CD4-positive, CD25-positive, alpha-beta regulatory T cell (primary cell): ENCODE measurements at regions not wholly inside any gene's neighbourhood (a gene's known extent, or its start where the extent isn't known, plus 50 kb on each side); places are given as distances from the start of the nearest gene placed in this dataset.

ENCODE experiments used
- ATAC-seq, 2 donors: fragments of 150-1000 bp; cut with Tn5 transposase; one replicate each; pipeline ENCODE4 v1.10.0; 2021; ENCODE audit warnings: low read depth in 2 of 2, moderate number of reproducible peaks in 2 of 2, moderate library complexity in 1 of 2
- DNase-seq, 3 donors: peaks; one replicate each; pipeline versions ENCODE4 v3.0.0 to v3.0.0-alpha.2; 2012 to 2022; ENCODE audit warnings: mixed read lengths in 1 of 3
- H3K27ac ChIP-seq: one replicate; pipeline ENCODE4 v1.7.0; 2013; ENCODE audit warnings: mild to moderate bottlenecking, low read length; ENCODE audit not compliant: insufficient read depth, poor library complexity, severe bottlenecking
- H3K27me3 ChIP-seq: one replicate; pipeline ENCODE4 v1.7.0; 2013; ENCODE audit warnings: low read length; ENCODE audit not compliant: control insufficient read depth, insufficient read depth
- H3K36me3 ChIP-seq: one replicate; pipeline ENCODE4 v1.7.0; 2013; ENCODE audit warnings: mild to moderate bottlenecking, low read length, moderate library complexity; ENCODE audit not compliant: control insufficient read depth, insufficient read depth
- H3K4me1 ChIP-seq: 2 replicates; pipeline ENCODE4 v1.7.0; 2013; ENCODE audit warnings: mild to moderate bottlenecking, low read length; ENCODE audit not compliant: insufficient read depth, control insufficient read depth, poor library complexity, severe bottlenecking
- H3K4me3 ChIP-seq: one replicate; pipeline ENCODE4 v1.7.0; 2013; ENCODE audit warnings: low read depth, mild to moderate bottlenecking, low read length, moderate library complexity
- H3K9me3 ChIP-seq, 2 experiments: 1 replicate in 1 of 2; 2 replicates in 1 of 2; pipeline ENCODE4 v1.7.0; 2013; ENCODE audit warnings: low read length in 2 of 2, mild to moderate bottlenecking in 1 of 2, moderate library complexity in 1 of 2; ENCODE audit not compliant: control insufficient read depth in 2 of 2
- H3K27ac Mint-ChIP-seq, 3 donors: one replicate each; pipeline ENCODE4 v1.8.0; 2020 to 2022; ENCODE audit warnings: mild to moderate bottlenecking in 3 of 3, mixed read lengths in 3 of 3, moderate library complexity in 2 of 3
- H3K27me3 Mint-ChIP-seq: one replicate; pipeline ENCODE4 v1.8.0; 2022; ENCODE audit warnings: mild to moderate bottlenecking, mixed read lengths
- H3K36me3 Mint-ChIP-seq: one replicate; pipeline ENCODE4 v1.8.0; 2020; ENCODE audit warnings: mixed read lengths
- H3K4me1 Mint-ChIP-seq, 4 donors: one replicate each; pipeline ENCODE4 v1.8.0; 2020 to 2022; ENCODE audit warnings: mixed read lengths in 4 of 4, mild to moderate bottlenecking in 1 of 4
- H3K4me3 Mint-ChIP-seq, 4 donors: one replicate each; pipeline ENCODE4 v1.8.0; 2020 to 2022; ENCODE audit warnings: mild to moderate bottlenecking in 4 of 4, mixed read lengths in 4 of 4, moderate library complexity in 3 of 4
- H3K9me3 Mint-ChIP-seq, 7 donors: one replicate each; pipeline ENCODE4 v1.8.0; 2020 to 2022; ENCODE audit warnings: mixed read lengths in 7 of 7, mild to moderate bottlenecking in 3 of 7, moderate library complexity in 2 of 7

- no peaks in the 10 kb centered on the region for H3K4me1 Mint-ChIP-seq
- H3K27me3 Mint-ChIP-seq: peaks cover 29% of the 10 kb centered on the region
- no peaks in the 10 kb centered on the region for H3K36me3 Mint-ChIP-seq
- H3K4me3 Mint-ChIP-seq: no peak overlapping the region
- H3K9me3 Mint-ChIP-seq: peaks cover 0 to 5% (median 1%) of the 10 kb centered on the region in 7 donors
- DNase-seq (no peak), ATAC-seq (no peak)
- Histone ChIP-seq H3K36me3 (no peaks in the 10 kb centered on the region), H3K27me3 (peaks cover 3% of the 10 kb centered on the region), H3K27ac (no peak overlapping the region), H3K9me3 (no peaks in the 10 kb centered on the region), H3K4me1 (no peaks in the 10 kb centered on the region), H3K4me3 (no peak overlapping the region)
- no peak overlapping the region for H3K27ac Mint-ChIP-seq
Observed at GRCh38 chr1:55399346-55399745, 184.2 kb upstream of the USP24 start.

GRCh38 chr1:55396381-55396891 lies 181.3 kb upstream of the USP24 start:
- H3K4me1 ChIP-seq: no peaks in the 10 kb centered on the region
- peaks cover 0 to 9% (median 2%) of the 10 kb centered on the region in 7 donors for H3K9me3 Mint-ChIP-seq
- ATAC-seq (no peak), DNase-seq (no peak)
- no peak overlapping the region for H3K4me3 ChIP-seq
- H3K27me3 Mint-ChIP-seq: peaks cover 22% of the 10 kb centered on the region
- H3K9me3 ChIP-seq: no peaks in the 10 kb centered on the region
- no peaks in the 10 kb centered on the region for H3K36me3 Mint-ChIP-seq
- peaks cover 3% of the 10 kb centered on the region for H3K27me3 ChIP-seq
- no peaks in the 10 kb centered on the region for H3K4me1 Mint-ChIP-seq
- no peak overlapping the region for H3K27ac Mint-ChIP-seq
- H3K36me3 ChIP-seq: no peaks in the 10 kb centered on the region
- H3K4me3 Mint-ChIP-seq: no peak overlapping the region
- no peak overlapping the region for H3K27ac ChIP-seq

- Histone ChIP-seq H3K36me3 (no peaks in the 10 kb centered on the region), H3K27ac (no peak overlapping the region), H3K9me3 (no peaks in the 10 kb centered on the region), H3K4me3 (no peak overlapping the region), H3K4me1 (no peaks in the 10 kb centered on the region), H3K27me3 (no peaks in the 10 kb centered on the region)
- H3K4me1 Mint-ChIP-seq: peaks cover 0 to 2% (median 0%) of the 10 kb centered on the region in 4 donors
- DNase-seq: no peak
- no peak for ATAC-seq
- H3K27me3 Mint-ChIP-seq: peaks cover 4% of the 10 kb centered on the region
- peaks cover 0 to 8% (median 3%) of the 10 kb centered on the region in 7 donors for H3K9me3 Mint-ChIP-seq
- no peak overlapping the region for H3K4me3 Mint-ChIP-seq
- no peak overlapping the region for H3K27ac Mint-ChIP-seq
- H3K36me3 Mint-ChIP-seq: no peaks in the 10 kb centered on the region
Observed at GRCh38 chr1:55388960-55389359, 173.8 kb upstream of the USP24 start.

GRCh38 chr1:55387145-55387544 lies 172.0 kb upstream of the USP24 start:
- no peaks in the 10 kb centered on the region for H3K4me1 ChIP-seq
- no peak overlapping the region for H3K4me3 ChIP-seq
- H3K27ac ChIP-seq: no peak overlapping the region
- Mint-ChIP-seq H3K4me1 (peaks cover 0 to 2% (median 0%) of the 10 kb centered on the region in 4 donors), H3K4me3 (no peak overlapping the region), H3K9me3 (peaks cover 0 to 5% (median 3%) of the 10 kb centered on the region in 7 donors), H3K27ac (no peak overlapping the region), H3K36me3 (no peaks in the 10 kb centered on the region), H3K27me3 (peaks cover 4% of the 10 kb centered on the region)
- DNase-seq: no peak
- no peak for ATAC-seq
- no peaks in the 10 kb centered on the region for H3K27me3 ChIP-seq
- H3K9me3 ChIP-seq: no peaks in the 10 kb centered on the region
- no peaks in the 10 kb centered on the region for H3K36me3 ChIP-seq

GRCh38 chr1:55386456-55386855 lies 171.3 kb upstream of the USP24 start:
- no peaks in the 10 kb centered on the region for H3K27me3 ChIP-seq
- Mint-ChIP-seq H3K9me3 (peaks cover 0 to 5% (median 3%) of the 10 kb centered on the region in 7 donors), H3K4me1 (peaks cover 0 to 2% (median 0%) of the 10 kb centered on the region in 4 donors), H3K4me3 (no peak overlapping the region), H3K36me3 (no peaks in the 10 kb centered on the region), H3K27ac (no peak overlapping the region), H3K27me3 (no peaks in the 10 kb centered on the region)
- H3K36me3 ChIP-seq: no peaks in the 10 kb centered on the region
- no peak for ATAC-seq
- no peak overlapping the region for H3K27ac ChIP-seq
- no peak overlapping the region for H3K4me3 ChIP-seq
- no peak for DNase-seq
- no peaks in the 10 kb centered on the region for H3K9me3 ChIP-seq
- no peaks in the 10 kb centered on the region for H3K4me1 ChIP-seq

- Histone ChIP-seq H3K4me1 (no peaks in the 10 kb centered on the region), H3K27me3 (no peaks in the 10 kb centered on the region), H3K27ac (no peak overlapping the region), H3K4me3 (no peak overlapping the region), H3K36me3 (no peaks in the 10 kb centered on the region), H3K9me3 (no peaks in the 10 kb centered on the region)
- no peaks in the 10 kb centered on the region for H3K27me3 Mint-ChIP-seq
- peaks cover 0 to 5% (median 3%) of the 10 kb centered on the region in 7 donors for H3K9me3 Mint-ChIP-seq
- H3K4me1 Mint-ChIP-seq: peaks cover 0 to 2% (median 0%) of the 10 kb centered on the region in 4 donors
- H3K4me3 Mint-ChIP-seq: no peak overlapping the region
- DNase-seq (no peak), ATAC-seq (no peak)
- H3K36me3 Mint-ChIP-seq: no peaks in the 10 kb centered on the region
- no peak overlapping the region for H3K27ac Mint-ChIP-seq
Observed at GRCh38 chr1:55385402-55386018, 170.3 kb upstream of the USP24 start.

- ATAC-seq (no peak), DNase-seq (no peak)
- Histone ChIP-seq H3K4me3 (no peak overlapping the region), H3K4me1 (no peaks in the 10 kb centered on the region), H3K36me3 (no peaks in the 10 kb centered on the region), H3K27ac (no peak overlapping the region), H3K27me3 (no peaks in the 10 kb centered on the region), H3K9me3 (no peaks in the 10 kb centered on the region)
- no peaks in the 10 kb centered on the region for H3K36me3 Mint-ChIP-seq
- peaks cover 0 to 2% (median 0%) of the 10 kb centered on the region in 7 donors for H3K9me3 Mint-ChIP-seq
- no peak overlapping the region for H3K27ac Mint-ChIP-seq
- peaks cover under 1% of the 10 kb centered on the region for H3K27me3 Mint-ChIP-seq
- peaks cover 0 to 2% (median 0%) of the 10 kb centered on the region in 4 donors for H3K4me1 Mint-ChIP-seq
- H3K4me3 Mint-ChIP-seq: no peak overlapping the region
Observed at GRCh38 chr1:55384637-55385036, 169.5 kb upstream of the USP24 start.

DNA sequence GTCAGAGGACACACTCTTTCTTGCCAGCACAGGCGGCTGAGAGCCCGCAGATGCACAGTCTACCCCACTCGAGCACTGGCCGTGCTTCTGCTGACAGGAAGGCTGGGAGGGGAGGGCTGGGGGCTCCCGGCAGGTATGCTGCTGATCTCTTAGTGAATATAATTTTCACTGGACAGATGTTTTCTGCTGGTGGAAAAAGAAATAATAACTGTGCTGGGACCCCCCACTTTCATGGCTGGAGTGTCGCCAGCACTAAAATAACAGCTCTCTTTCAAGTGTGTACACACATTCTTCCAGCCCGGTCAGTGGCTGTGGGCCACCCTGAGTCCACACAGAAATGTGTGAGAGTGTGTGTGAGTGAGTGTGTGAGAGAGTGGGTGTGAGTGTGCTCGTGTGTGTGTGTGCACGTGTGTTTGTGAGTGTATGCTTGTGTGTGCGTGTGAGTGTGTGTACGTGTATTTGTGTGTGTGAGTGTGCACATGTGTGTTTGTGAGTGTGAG lies 167.7 kb upstream of the USP24 start:
- ATAC-seq (no peak), DNase-seq (no peak)
- H3K27me3 ChIP-seq: no peaks in the 10 kb centered on the region
- no peaks in the 10 kb centered on the region for H3K9me3 ChIP-seq
- no peaks in the 10 kb centered on the region for H3K36me3 ChIP-seq
- no peak overlapping the region for H3K27ac Mint-ChIP-seq
- no peaks in the 10 kb centered on the region for H3K36me3 Mint-ChIP-seq
- H3K27me3 Mint-ChIP-seq: peaks cover 6% of the 10 kb centered on the region
- H3K4me3 ChIP-seq: no peak overlapping the region
- H3K27ac ChIP-seq: no peak overlapping the region
- peaks cover 0 to 2% (median 0%) of the 10 kb centered on the region in 7 donors for H3K9me3 Mint-ChIP-seq
- H3K4me3 Mint-ChIP-seq: no peak overlapping the region
- H3K4me1 ChIP-seq: no peaks in the 10 kb centered on the region
- peaks cover 0 to 9% (median 0%) of the 10 kb centered on the region in 4 donors for H3K4me1 Mint-ChIP-seq
